Left ventricle myocardium inferior (tissue), 1 donor: ENCODE measurements at regions not wholly inside any gene's neighbourhood (a gene's known extent, or its start where the extent isn't known, plus 50 kb on each side); places are given as distances from the start of the nearest gene placed in this dataset.

ENCODE experiments used
- DNase-seq: peaks from one replicate; pipeline ENCODE4 v3.0.0-alpha.2; 2020
- H3K27ac ChIP-seq: fragments of 200-600 bp; replicated peaks from 2 replicates; pipeline ENCODE4 v1.8.0; 2021
- H3K27me3 ChIP-seq: fragments of 200-600 bp; 2 replicates; pipeline ENCODE4 v1.8.0; 2021; ENCODE audit warnings: low read depth
- H3K36me3 ChIP-seq: fragments of 200-600 bp; 2 replicates; pipeline ENCODE4 v1.8.0; 2021
- H3K4me1 ChIP-seq: fragments of 200-600 bp; 2 replicates; pipeline ENCODE4 v1.8.0; 2021
- H3K4me3 ChIP-seq: fragments of 200-600 bp; 2 replicates; pipeline ENCODE4 v1.8.0; 2021; ENCODE audit warnings: mild to moderate bottlenecking, moderate library complexity
- H3K9me3 ChIP-seq: fragments of 200-600 bp; replicated peaks from 2 replicates; pipeline ENCODE4 v1.8.0; 2021
- intact Hi-C: fragments of 100-400 bp; cut with micrococcal nuclease; formaldehyde crosslinking; loops from one replicate; pipeline ENCODE4 v1.11.0; 2022
- TF ChIP-seq, protein P1 (sequence below): fragments of 200-600 bp; IDR thresholded peaks from 2 replicates; pipeline ENCODE4 v1.8.0; 2021; ENCODE audit warnings: antibody characterized with exemption, mild to moderate bottlenecking, borderline replicate concordance
- donor health status: DM: no; HTN: yes; CAD: no; lungs with severe emphysema.

DNA sequence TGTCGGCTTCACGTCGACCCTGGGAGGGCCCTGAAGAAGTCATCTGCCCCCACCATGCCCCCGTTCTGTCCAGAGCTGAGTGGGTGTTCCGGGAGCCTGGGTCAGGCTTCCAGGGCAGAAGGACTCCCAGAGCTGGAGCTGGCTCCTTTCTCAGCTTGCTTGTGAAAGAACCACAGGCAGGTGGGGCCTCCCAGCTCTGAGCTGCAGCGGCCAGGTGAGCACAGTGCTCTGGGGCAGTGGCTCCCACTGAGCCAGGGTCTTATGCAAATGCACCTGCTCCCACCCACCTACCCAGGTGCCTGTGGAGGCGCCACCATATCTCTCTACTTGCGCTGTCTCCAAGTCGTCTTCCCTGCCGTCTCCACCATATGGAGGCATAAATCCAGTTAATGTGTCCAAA lies 140.0 kb upstream of the RPL38 start:
- no peak for DNase-seq
- Histone ChIP-seq H3K9me3 (peaks cover 5% of the 10 kb centered on the region), H3K36me3 (no peaks in the 10 kb centered on the region), H3K27me3 (peaks cover 94% of the 10 kb centered on the region), H3K4me1 (no peaks in the 10 kb centered on the region), H3K4me3 (no peak overlapping the region), H3K27ac (no peak overlapping the region)
- intact Hi-C loops = no loop called here
- TF ChIP-seq, protein P1, sequence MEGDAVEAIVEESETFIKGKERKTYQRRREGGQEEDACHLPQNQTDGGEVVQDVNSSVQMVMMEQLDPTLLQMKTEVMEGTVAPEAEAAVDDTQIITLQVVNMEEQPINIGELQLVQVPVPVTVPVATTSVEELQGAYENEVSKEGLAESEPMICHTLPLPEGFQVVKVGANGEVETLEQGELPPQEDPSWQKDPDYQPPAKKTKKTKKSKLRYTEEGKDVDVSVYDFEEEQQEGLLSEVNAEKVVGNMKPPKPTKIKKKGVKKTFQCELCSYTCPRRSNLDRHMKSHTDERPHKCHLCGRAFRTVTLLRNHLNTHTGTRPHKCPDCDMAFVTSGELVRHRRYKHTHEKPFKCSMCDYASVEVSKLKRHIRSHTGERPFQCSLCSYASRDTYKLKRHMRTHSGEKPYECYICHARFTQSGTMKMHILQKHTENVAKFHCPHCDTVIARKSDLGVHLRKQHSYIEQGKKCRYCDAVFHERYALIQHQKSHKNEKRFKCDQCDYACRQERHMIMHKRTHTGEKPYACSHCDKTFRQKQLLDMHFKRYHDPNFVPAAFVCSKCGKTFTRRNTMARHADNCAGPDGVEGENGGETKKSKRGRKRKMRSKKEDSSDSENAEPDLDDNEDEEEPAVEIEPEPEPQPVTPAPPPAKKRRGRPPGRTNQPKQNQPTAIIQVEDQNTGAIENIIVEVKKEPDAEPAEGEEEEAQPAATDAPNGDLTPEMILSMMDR = no peak

DNA sequence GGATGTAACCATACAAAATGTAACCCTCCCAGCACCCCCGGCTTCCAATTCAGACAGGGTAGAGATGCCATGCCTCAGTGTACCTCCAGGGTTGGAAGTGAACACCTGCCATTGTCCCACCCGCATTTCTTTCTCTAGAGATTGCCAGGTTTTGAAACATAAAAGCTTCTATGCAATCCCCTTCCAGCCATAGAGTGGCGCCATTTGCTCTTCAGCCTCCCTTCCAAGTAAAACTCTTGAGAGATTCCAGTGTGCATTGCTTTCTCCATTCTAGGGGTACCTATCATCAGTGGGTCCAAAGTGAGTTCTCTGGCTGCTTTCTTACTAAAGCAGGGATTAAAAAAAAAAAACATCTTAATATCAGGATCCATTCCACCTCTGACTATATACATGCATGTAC lies 133.1 kb upstream of the RPL38 start:
- Histone ChIP-seq H3K9me3 (peaks cover 44% of the 10 kb centered on the region), H3K4me1 (no peaks in the 10 kb centered on the region), H3K27me3 (peaks cover 40% of the 10 kb centered on the region), H3K36me3 (no peaks in the 10 kb centered on the region), H3K27ac (no peak overlapping the region), H3K4me3 (no peak overlapping the region)
- DNase-seq = no peak
- TF ChIP-seq, protein P1 = no peak
- intact Hi-C loops = no loop called here

DNA sequence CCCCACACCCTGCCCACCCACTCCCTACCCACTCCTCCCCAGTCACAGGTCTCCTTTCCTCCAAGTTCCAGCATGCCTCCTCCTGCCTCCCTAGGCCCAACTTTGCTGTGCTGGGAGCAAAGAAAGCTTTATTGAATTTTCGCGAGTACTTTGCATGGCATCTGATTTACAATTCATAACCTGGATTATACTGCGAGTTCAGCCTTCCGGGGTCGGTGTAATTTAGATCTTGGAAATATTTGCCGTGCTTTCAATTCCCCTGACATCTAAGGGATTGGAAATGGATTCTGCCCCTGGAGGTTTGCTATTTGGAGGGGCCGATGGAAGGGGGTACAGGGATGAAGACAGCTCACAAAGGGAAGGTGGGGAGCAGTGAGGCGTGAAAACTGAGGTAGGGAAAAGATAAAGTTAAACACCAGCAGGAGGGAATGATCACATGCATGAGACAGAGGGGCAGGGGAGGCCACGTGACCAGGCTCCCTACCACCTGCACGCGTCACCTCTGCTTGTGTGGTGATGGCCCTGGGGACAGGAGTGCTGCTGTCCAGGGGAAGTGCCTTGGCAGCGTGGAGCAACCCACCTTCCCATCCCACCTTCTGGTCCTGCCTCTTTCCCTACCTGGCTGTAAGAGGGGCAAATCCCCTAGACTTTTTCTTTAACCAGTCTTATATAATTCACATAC lies 132.3 kb upstream of the RPL38 start:
- TF ChIP-seq, protein P1 = no peak
- intact Hi-C loops = no loop called here

DNA sequence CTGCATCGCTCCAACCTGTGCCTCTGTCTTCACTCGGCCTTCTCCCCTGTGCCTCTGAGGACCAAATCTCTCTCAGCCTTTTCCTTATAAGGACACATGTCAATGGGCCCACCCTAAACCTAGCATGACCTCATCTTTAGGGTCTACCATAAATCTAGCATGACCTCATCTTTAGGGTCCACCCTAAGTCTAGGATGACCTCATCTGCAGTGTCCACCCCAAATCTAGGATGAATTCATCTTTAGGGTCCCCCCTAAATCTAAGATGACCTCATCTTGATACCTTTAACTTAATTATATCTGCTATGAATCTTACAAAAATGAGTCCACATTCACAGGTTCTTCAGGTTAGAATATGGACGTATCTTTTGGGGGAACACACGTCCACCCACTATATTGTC lies 131.1 kb upstream of the RPL38 start:
- Histone ChIP-seq H3K4me3 (no peak overlapping the region), H3K4me1 (no peaks in the 10 kb centered on the region), H3K36me3 (no peaks in the 10 kb centered on the region), H3K9me3 (peaks cover 48% of the 10 kb centered on the region), H3K27ac (no peak overlapping the region), H3K27me3 (peaks cover 23% of the 10 kb centered on the region)
- TF ChIP-seq, protein P1 = no peak
- intact Hi-C loops = no loop called here
- DNase-seq = no peak

More for the DNA sequence above, 132.3 kb upstream of the RPL38 start:
- no peaks in the 10 kb centered on the region for H3K36me3 ChIP-seq
- H3K9me3 ChIP-seq = peaks cover 48% of the 10 kb centered on the region
- no peak overlapping the region for H3K4me3 ChIP-seq
- no peak for DNase-seq
- H3K27me3 ChIP-seq = peaks cover 32% of the 10 kb centered on the region
- no peak overlapping the region for H3K27ac ChIP-seq
- H3K4me1 ChIP-seq = no peaks in the 10 kb centered on the region

DNA sequence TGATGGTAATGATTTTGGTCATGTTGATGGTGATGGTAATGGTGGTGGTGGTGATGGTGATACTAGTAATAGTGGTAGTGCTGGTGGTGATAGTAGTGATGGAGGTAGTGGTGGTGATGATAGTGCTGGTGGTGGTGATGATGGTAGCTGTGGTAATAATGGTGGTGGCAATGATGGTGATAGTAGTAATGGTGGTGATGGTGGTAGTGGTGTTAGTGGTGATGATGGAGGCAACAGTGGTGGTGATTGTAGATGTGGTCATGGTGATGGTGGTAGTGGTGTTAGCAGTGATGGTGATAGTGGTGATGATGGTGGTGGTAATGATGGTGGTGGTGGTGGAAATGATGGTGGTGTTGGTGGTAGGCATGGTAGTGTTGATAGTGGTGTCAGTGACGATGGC lies 127.0 kb upstream of the RPL38 start:
- Histone ChIP-seq H3K27ac (no peak overlapping the region), H3K9me3 (peaks cover 38% of the 10 kb centered on the region), H3K4me3 (no peak overlapping the region), H3K36me3 (no peaks in the 10 kb centered on the region), H3K27me3 (peaks cover 44% of the 10 kb centered on the region), H3K4me1 (no peaks in the 10 kb centered on the region)
- TF ChIP-seq, protein P1 = no peak
- intact Hi-C loops = no loop called here
- no peak for DNase-seq
